ENCODE measurements at regions not wholly inside any gene's neighbourhood (a gene's known extent, or its start where the extent isn't known, plus 50 kb on each side); places are given as distances from the start of the nearest gene placed in this dataset.

GRCh38 chr15:96595951-96596350 is 265.5 kb downstream of the NR2F2 start:
- no peak for DNase-seq (ENCODE audit: low spot score)
- H3K36me3 ChIP-seq (ENCODE audit: insufficient read depth, low read length): no peaks in the 10 kb centered on the region
- no peaks in the 10 kb centered on the region for H4K20me1 ChIP-seq (ENCODE audit: insufficient read depth, low read length)
- no peak overlapping the region for H3K27ac ChIP-seq (ENCODE audit: low read depth, low read length, poor library complexity, severe bottlenecking)
- H3K9me2 ChIP-seq (ENCODE audit: insufficient read depth, low read length): no peaks in the 10 kb centered on the region
- H3K4me1 ChIP-seq (ENCODE audit: insufficient read depth, low read length, poor library complexity, severe bottlenecking): no peaks in the 10 kb centered on the region
- ChIA-PET POLR2A (no interaction called here), CTCF (ENCODE audit: unreplicated experiment) (no interaction called here)
- no TSS peak for BruUV-seq (replicated peaks)
- H3K9me3 ChIP-seq (ENCODE audit: low read length): no peaks in the 10 kb centered on the region
- no peak overlapping the region for H3K4me3 ChIP-seq (ENCODE audit: low read depth, low read length, poor library complexity, severe bottlenecking)
- intact Hi-C loops (cut with micrococcal nuclease; ENCODE audit: unreplicated experiment): no loop called here
- H3K4me2 ChIP-seq (ENCODE audit: low read length): no peak overlapping the region
- H2AFZ ChIP-seq (ENCODE audit: low read length): no peak overlapping the region
- TF ChIP-seq EZH2phosphoT487 (IDR thresholded peaks at IDR 0.05; ENCODE audit: borderline replicate concordance, low read depth, low read length) (no peak), CTCF (conservative IDR thresholded peaks at IDR 0.05; ENCODE audit: low read length) (no peak)
- no peaks in the 10 kb centered on the region for H3K79me2 ChIP-seq (ENCODE audit: insufficient read depth, low read depth, low read length)

GRCh38 chr15:96598514-96598913 is 268.0 kb downstream of the NR2F2 start:
- Histone ChIP-seq H3K4me2 (ENCODE audit: low read length) (no peak overlapping the region), H3K36me3 (ENCODE audit: insufficient read depth, low read length) (no peaks in the 10 kb centered on the region), H3K9me2 (ENCODE audit: insufficient read depth, low read length) (no peaks in the 10 kb centered on the region), H3K4me1 (ENCODE audit: insufficient read depth, low read length, poor library complexity, severe bottlenecking) (no peaks in the 10 kb centered on the region), H3K27ac (ENCODE audit: low read depth, low read length, poor library complexity, severe bottlenecking) (no peak overlapping the region), H2AFZ (ENCODE audit: low read length) (no peak overlapping the region), H3K4me3 (ENCODE audit: low read depth, low read length, poor library complexity, severe bottlenecking) (no peak overlapping the region), H3K79me2 (ENCODE audit: insufficient read depth, low read depth, low read length) (no peaks in the 10 kb centered on the region), H3K9me3 (ENCODE audit: low read length) (no peaks in the 10 kb centered on the region), H4K20me1 (ENCODE audit: insufficient read depth, low read length) (no peaks in the 10 kb centered on the region)
- intact Hi-C loops (cut with micrococcal nuclease; ENCODE audit: unreplicated experiment): no loop called here
- ChIA-PET CTCF (ENCODE audit: unreplicated experiment) (no interaction called here), POLR2A (no interaction called here)
- DNase-seq (ENCODE audit: low spot score): no peak
- no TSS peak for BruUV-seq (replicated peaks)
- TF ChIP-seq CTCF (conservative IDR thresholded peaks at IDR 0.05; ENCODE audit: low read length) (no peak), EZH2phosphoT487 (IDR thresholded peaks at IDR 0.05; ENCODE audit: borderline replicate concordance, low read depth, low read length) (no peak)

- Histone ChIP-seq H3K4me1 (ENCODE audit: insufficient read depth, low read length, poor library complexity, severe bottlenecking) (no peaks in the 10 kb centered on the region), H3K4me2 (ENCODE audit: low read length) (no peak overlapping the region), H4K20me1 (ENCODE audit: insufficient read depth, low read length) (no peaks in the 10 kb centered on the region), H3K9me3 (ENCODE audit: low read length) (no peaks in the 10 kb centered on the region), H3K4me3 (ENCODE audit: low read depth, low read length, poor library complexity, severe bottlenecking) (no peak overlapping the region), H3K27ac (ENCODE audit: low read depth, low read length, poor library complexity, severe bottlenecking) (no peak overlapping the region), H3K9me2 (ENCODE audit: insufficient read depth, low read length) (no peaks in the 10 kb centered on the region), H3K36me3 (ENCODE audit: insufficient read depth, low read length) (no peaks in the 10 kb centered on the region), H2AFZ (ENCODE audit: low read length) (no peak overlapping the region), H3K79me2 (ENCODE audit: insufficient read depth, low read depth, low read length) (no peaks in the 10 kb centered on the region)
- POLR2A ChIA-PET: no interaction called here
- BruUV-seq (replicated peaks): no TSS peak
- CTCF ChIA-PET (ENCODE audit: unreplicated experiment): no interaction called here
- intact Hi-C loops (cut with micrococcal nuclease; ENCODE audit: unreplicated experiment): no loop called here
- DNase-seq (ENCODE audit: low spot score): no peak
- TF ChIP-seq EZH2phosphoT487 (IDR thresholded peaks at IDR 0.05; ENCODE audit: borderline replicate concordance, low read depth, low read length) (no peak), CTCF (conservative IDR thresholded peaks at IDR 0.05; ENCODE audit: low read length) (no peak)
These were observed 268.8 kb downstream of the NR2F2 start for GRCh38 chr15:96599268-96599667.
